Stimulated activated effector memory CD8-positive, alpha-beta T cell treated with anti-CD3 and anti-CD28 coated beads, Interleukin-12 subunit alpha, Interleukin-12 subunit beta, amount 100 ng/mL, for 72 hours (primary cell): ENCODE measurements at regions not wholly inside any gene's neighbourhood (a gene's known extent, or its start where the extent isn't known, plus 50 kb on each side); places are given as distances from the start of the nearest gene placed in this dataset.
A peak's percentile ranks its signal among the peaks of the same experiment; 100 is the strongest.

Experiments used
- ATAC-seq: fragments of 150-1000 bp; cut with Tn5 transposase; 2 replicates; pipeline ENCODE4 v1.10.0; 2021
- DNase-seq, 2 donors: peaks; one replicate each; pipeline ENCODE4 v3.0.0; 2021 to 2022; ENCODE audit warnings: low spot score in 2 of 2
- H3K27ac Mint-ChIP-seq: one replicate; pipeline ENCODE4 v1.8.0; 2022; ENCODE audit warnings: mild to moderate bottlenecking, mixed read lengths
- H3K36me3 Mint-ChIP-seq: one replicate; pipeline ENCODE4 v1.8.0; 2022; ENCODE audit warnings: mild to moderate bottlenecking, mixed read lengths
- H3K4me1 Mint-ChIP-seq: one replicate; pipeline ENCODE4 v1.8.0; 2022; ENCODE audit warnings: mixed read lengths
- H3K4me3 Mint-ChIP-seq: one replicate; pipeline ENCODE4 v1.8.0; 2022; ENCODE audit warnings: mild to moderate bottlenecking, mixed read lengths
- H3K9me3 Mint-ChIP-seq: one replicate; pipeline ENCODE4 v1.8.0; 2022; ENCODE audit warnings: mixed read lengths

- DNase-seq (no peak), ATAC-seq (no peak)
- Mint-ChIP-seq H3K9me3 (no peaks in the 10 kb centered on the region), H3K36me3 (no peaks in the 10 kb centered on the region), H3K27ac (no peak overlapping the region), H3K4me1 (peaks cover 14% of the 10 kb centered on the region), H3K4me3 (no peak overlapping the region)
Measured at GRCh38 chr13:99661791-99662190, 160.5 kb downstream of the TM9SF2 start.

GRCh38 chr13:99659866-99660554 lies 158.7 kb downstream of the TM9SF2 start:
- Mint-ChIP-seq H3K9me3 (no peaks in the 10 kb centered on the region), H3K27ac (no peak overlapping the region), H3K4me1 (peaks cover 29% of the 10 kb centered on the region), H3K36me3 (no peaks in the 10 kb centered on the region), H3K4me3 (no peak overlapping the region)
- ATAC-seq (no peak), DNase-seq (no peak)

- no peak for DNase-seq
- no peak overlapping the region for H3K27ac Mint-ChIP-seq
- peaks cover 29% of the 10 kb centered on the region for H3K4me1 Mint-ChIP-seq
Measured at GRCh38 chr13:99659226-99659625, 158.0 kb downstream of the TM9SF2 start.

GRCh38 chr13:99658261-99658991 lies 157.2 kb downstream of the TM9SF2 start:
- Mint-ChIP-seq H3K9me3 (no peaks in the 10 kb centered on the region), H3K36me3 (no peaks in the 10 kb centered on the region), H3K27ac (no peak overlapping the region), H3K4me1 (peaks cover 29% of the 10 kb centered on the region), H3K4me3 (peak overlapping the region; percentile 67)
- ATAC-seq = peak; percentile 54
- DNase-seq = peak; percentile 14 to 73

More at GRCh38 chr13:99659226-99659625, 158.0 kb downstream of the TM9SF2 start:
- no peaks in the 10 kb centered on the region for H3K36me3 Mint-ChIP-seq
- no peaks in the 10 kb centered on the region for H3K9me3 Mint-ChIP-seq
- peak overlapping the region; percentile 67 for H3K4me3 Mint-ChIP-seq
- ATAC-seq = no peak

GRCh38 chr13:99657848-99658260 lies 156.6 kb downstream of the TM9SF2 start:
- Mint-ChIP-seq H3K9me3 (no peaks in the 10 kb centered on the region), H3K4me3 (peak overlapping the region; percentile 67), H3K36me3 (no peaks in the 10 kb centered on the region), H3K4me1 (peaks cover 29% of the 10 kb centered on the region), H3K27ac (no peak overlapping the region)
- DNase-seq = no peak
- ATAC-seq = peak; percentile 29

- ATAC-seq (peak; percentile 71), DNase-seq (peak in 1 of 2 donors; percentile 56)
- Mint-ChIP-seq H3K36me3 (no peaks in the 10 kb centered on the region), H3K9me3 (no peaks in the 10 kb centered on the region), H3K27ac (no peak overlapping the region), H3K4me1 (peaks cover 29% of the 10 kb centered on the region), H3K4me3 (peak overlapping the region; percentile 67)
Measured at GRCh38 chr13:99656844-99657381, 155.6 kb downstream of the TM9SF2 start.

- peak overlapping the region; percentile 44 for H3K27ac Mint-ChIP-seq
- peak overlapping the region; percentile 67 for H3K4me3 Mint-ChIP-seq
- DNase-seq = peak; percentile 75 to 92
- ATAC-seq = peak; percentile 73
- no peaks in the 10 kb centered on the region for H3K36me3 Mint-ChIP-seq
- no peaks in the 10 kb centered on the region for H3K9me3 Mint-ChIP-seq
- peaks cover 29% of the 10 kb centered on the region for H3K4me1 Mint-ChIP-seq
Measured at GRCh38 chr13:99656092-99656745, 154.9 kb downstream of the TM9SF2 start.

- peak overlapping the region; percentile 67 for H3K4me3 Mint-ChIP-seq
- peaks cover 29% of the 10 kb centered on the region for H3K4me1 Mint-ChIP-seq
- ATAC-seq (peak; percentile 77), DNase-seq (peak; percentile 6 to 52)
- peak overlapping the region; percentile 44 for H3K27ac Mint-ChIP-seq
- H3K36me3 Mint-ChIP-seq = no peaks in the 10 kb centered on the region
- no peaks in the 10 kb centered on the region for H3K9me3 Mint-ChIP-seq
Measured at GRCh38 chr13:99655351-99656091, 154.2 kb downstream of the TM9SF2 start.

GRCh38 chr13:99654076-99654475 lies 152.8 kb downstream of the TM9SF2 start:
- DNase-seq = no peak
- Mint-ChIP-seq H3K9me3 (no peaks in the 10 kb centered on the region), H3K4me1 (peaks cover 29% of the 10 kb centered on the region), H3K27ac (no peak overlapping the region), H3K4me3 (no peak overlapping the region), H3K36me3 (no peaks in the 10 kb centered on the region)
- ATAC-seq = no peak

- no peak overlapping the region for H3K4me3 Mint-ChIP-seq
- H3K27ac Mint-ChIP-seq = no peak overlapping the region
- no peaks in the 10 kb centered on the region for H3K36me3 Mint-ChIP-seq
- no peaks in the 10 kb centered on the region for H3K9me3 Mint-ChIP-seq
- DNase-seq = no peak
- H3K4me1 Mint-ChIP-seq = peaks cover 29% of the 10 kb centered on the region
- no peak for ATAC-seq
Measured at GRCh38 chr13:99653526-99653925, 152.3 kb downstream of the TM9SF2 start.

- Mint-ChIP-seq H3K36me3 (no peaks in the 10 kb centered on the region), H3K4me3 (no peak overlapping the region), H3K27ac (no peak overlapping the region), H3K9me3 (no peaks in the 10 kb centered on the region), H3K4me1 (peaks cover 26% of the 10 kb centered on the region)
- DNase-seq (no peak), ATAC-seq (no peak)
Measured at GRCh38 chr13:99652901-99653300, 151.6 kb downstream of the TM9SF2 start.

GRCh38 chr13:99652141-99652540 lies 150.9 kb downstream of the TM9SF2 start:
- DNase-seq (no peak), ATAC-seq (no peak)
- H3K4me3 Mint-ChIP-seq = no peak overlapping the region
- H3K36me3 Mint-ChIP-seq = no peaks in the 10 kb centered on the region
- peaks cover 19% of the 10 kb centered on the region for H3K4me1 Mint-ChIP-seq
- H3K9me3 Mint-ChIP-seq = no peaks in the 10 kb centered on the region
- no peak overlapping the region for H3K27ac Mint-ChIP-seq

- no peak for DNase-seq
- H3K4me1 Mint-ChIP-seq = peaks cover 7% of the 10 kb centered on the region
- no peak overlapping the region for H3K27ac Mint-ChIP-seq
Measured at GRCh38 chr13:99651016-99651415, 149.7 kb downstream of the TM9SF2 start.

GRCh38 chr13:99650410-99650809 lies 149.1 kb downstream of the TM9SF2 start:
- Mint-ChIP-seq H3K4me3 (no peak overlapping the region), H3K9me3 (no peaks in the 10 kb centered on the region), H3K27ac (no peak overlapping the region), H3K4me1 (peaks cover 1% of the 10 kb centered on the region), H3K36me3 (no peaks in the 10 kb centered on the region)
- DNase-seq = no peak
- no peak for ATAC-seq

More at GRCh38 chr13:99651016-99651415, 149.7 kb downstream of the TM9SF2 start:
- Mint-ChIP-seq H3K9me3 (no peaks in the 10 kb centered on the region), H3K4me3 (no peak overlapping the region), H3K36me3 (no peaks in the 10 kb centered on the region)
- ATAC-seq = no peak

GRCh38 chr13:99648927-99649326 lies 147.7 kb downstream of the TM9SF2 start:
- no peaks in the 10 kb centered on the region for H3K36me3 Mint-ChIP-seq
- ATAC-seq (no peak), DNase-seq (no peak)
- no peaks in the 10 kb centered on the region for H3K9me3 Mint-ChIP-seq
- H3K27ac Mint-ChIP-seq = no peak overlapping the region
- no peak overlapping the region for H3K4me3 Mint-ChIP-seq
- H3K4me1 Mint-ChIP-seq = no peaks in the 10 kb centered on the region
